DND-41 (cell line): ENCODE measurements at regions not wholly inside any gene's neighbourhood (a gene's known extent, or its start where the extent isn't known, plus 50 kb on each side); places are given as distances from the start of the nearest gene placed in this dataset.

ENCODE experiments used
- EZH2 ChIP-seq: IDR thresholded peaks from 3 replicates; pipeline ENCODE4 v1.6.1; 2012; ENCODE audit warnings: borderline replicate concordance, low read depth, mild to moderate bottlenecking, moderate library complexity, low read length, inconsistent platforms; ENCODE audit not compliant: severe bottlenecking
- TF ChIP-seq, protein P1 (sequence below): IDR thresholded peaks from 2 replicates; pipeline ENCODE4 v1.5.1; 2012; ENCODE audit warnings: borderline replicate concordance, low read length, moderate library complexity, mild to moderate bottlenecking; ENCODE audit not compliant: poor library complexity, severe bottlenecking; ENCODE audit errors: extremely low read depth

DNA sequence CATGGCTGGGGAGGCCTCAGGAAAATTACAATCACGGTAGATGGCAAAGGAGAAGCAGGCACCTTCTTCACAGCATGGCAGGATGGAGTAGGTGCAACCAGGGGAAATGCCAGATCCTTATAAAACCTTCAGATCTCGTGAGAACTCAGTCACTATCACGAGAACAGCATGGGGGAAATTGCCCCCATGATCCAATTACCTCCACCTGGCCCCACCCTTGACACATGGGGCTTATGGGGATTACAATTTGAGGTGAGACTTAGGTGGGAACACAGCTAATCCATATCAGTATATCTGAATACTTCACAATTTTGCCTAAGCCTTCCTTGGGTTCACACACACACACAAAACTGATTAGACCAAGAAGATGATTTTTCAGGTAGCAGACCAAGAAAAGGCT is 145.1 kb upstream of the COL1A2 start:
- no peak for TF ChIP-seq EZH2
- TF ChIP-seq, protein P1, sequence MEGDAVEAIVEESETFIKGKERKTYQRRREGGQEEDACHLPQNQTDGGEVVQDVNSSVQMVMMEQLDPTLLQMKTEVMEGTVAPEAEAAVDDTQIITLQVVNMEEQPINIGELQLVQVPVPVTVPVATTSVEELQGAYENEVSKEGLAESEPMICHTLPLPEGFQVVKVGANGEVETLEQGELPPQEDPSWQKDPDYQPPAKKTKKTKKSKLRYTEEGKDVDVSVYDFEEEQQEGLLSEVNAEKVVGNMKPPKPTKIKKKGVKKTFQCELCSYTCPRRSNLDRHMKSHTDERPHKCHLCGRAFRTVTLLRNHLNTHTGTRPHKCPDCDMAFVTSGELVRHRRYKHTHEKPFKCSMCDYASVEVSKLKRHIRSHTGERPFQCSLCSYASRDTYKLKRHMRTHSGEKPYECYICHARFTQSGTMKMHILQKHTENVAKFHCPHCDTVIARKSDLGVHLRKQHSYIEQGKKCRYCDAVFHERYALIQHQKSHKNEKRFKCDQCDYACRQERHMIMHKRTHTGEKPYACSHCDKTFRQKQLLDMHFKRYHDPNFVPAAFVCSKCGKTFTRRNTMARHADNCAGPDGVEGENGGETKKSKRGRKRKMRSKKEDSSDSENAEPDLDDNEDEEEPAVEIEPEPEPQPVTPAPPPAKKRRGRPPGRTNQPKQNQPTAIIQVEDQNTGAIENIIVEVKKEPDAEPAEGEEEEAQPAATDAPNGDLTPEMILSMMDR: no peak
